Jurkat, Clone E6-1 (cell line): ENCODE measurements at regions not wholly inside any gene's neighbourhood (a gene's known extent, or its start where the extent isn't known, plus 50 kb on each side); places are given as distances from the start of the nearest gene placed in this dataset.
"Not testable (repeated sequence)": the region's sequence is repeated elsewhere in the genome, so short reads cannot be mapped to it uniquely, and the experiment has no call there.

Experiments
- DNase-seq: peaks from one replicate; pipeline ENCODE4 v3.0.0-alpha.2; 2011; ENCODE audit warnings: low read depth, low spot score
- H3K4me3 ChIP-seq: 2 replicates; pipeline ENCODE4 v1.5.1; 2011; ENCODE audit warnings: mild to moderate bottlenecking, low read length, control low read depth, moderate library complexity

GRCh38 chr13:87536499-87536898 lies 134.7 kb upstream of the SLITRK5 start:
- no peak overlapping the region for H3K4me3 ChIP-seq
- DNase-seq = peak; percentile 89

- no peak for DNase-seq
- H3K4me3 ChIP-seq = no peak overlapping the region
Measured at GRCh38 chr13:87536899-87537298, 134.3 kb upstream of the SLITRK5 start.

DNA sequence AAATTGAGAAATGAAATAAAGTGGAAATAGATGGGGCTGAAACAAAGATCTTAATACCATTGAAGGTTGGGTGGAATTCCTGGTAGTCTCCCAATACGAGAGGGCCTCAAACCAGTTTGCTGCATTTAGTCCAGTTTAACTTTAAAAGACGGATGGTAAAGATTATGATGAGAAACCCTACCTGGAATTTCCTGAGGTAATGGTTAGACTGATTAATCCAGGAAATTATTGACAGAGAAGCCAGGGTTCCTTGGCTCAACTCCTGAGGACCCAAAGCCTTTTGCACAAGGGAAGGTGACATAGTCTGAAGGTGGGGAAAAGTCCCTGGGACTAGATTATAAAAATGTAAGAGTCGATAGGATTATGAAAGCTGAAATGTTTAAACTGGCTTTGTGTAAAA lies 133.2 kb upstream of the SLITRK5 start:
- no peak overlapping the region for H3K4me3 ChIP-seq
- no peak for DNase-seq

DNA sequence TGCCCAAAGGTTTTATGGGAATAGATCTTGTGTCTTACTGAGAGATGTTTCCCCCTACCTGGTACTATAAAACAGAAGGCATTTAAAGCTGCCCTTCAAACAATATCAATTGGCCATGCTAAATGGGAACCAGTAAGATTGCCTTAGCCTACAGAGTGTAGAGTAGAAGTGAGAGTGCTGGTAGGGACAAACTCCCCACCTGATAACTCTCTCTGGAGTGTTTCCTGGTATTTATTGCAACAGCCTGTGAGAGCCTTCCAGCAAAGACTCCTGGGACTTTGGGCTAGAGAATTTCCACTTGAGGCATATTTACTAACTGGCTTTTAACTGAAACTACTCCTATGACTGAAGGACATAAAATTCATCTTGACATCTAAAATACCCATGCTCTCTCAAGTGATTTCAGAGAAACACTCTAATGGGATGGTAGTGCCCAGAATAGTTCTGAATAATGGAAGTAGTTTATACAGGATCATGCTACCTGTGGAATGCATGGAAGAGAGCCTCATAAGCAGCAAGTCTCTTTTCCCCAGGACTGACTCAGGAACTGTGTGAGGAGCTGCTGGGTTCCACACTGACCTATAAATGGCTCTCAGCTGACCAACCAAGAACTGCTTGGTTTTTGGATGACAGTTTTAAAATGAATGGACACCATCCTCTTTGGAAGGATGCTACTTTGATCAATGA lies 132.7 kb upstream of the SLITRK5 start:
- no peak for DNase-seq

GRCh38 chr13:87553142-87553541 lies 118.0 kb upstream of the SLITRK5 start:
- no peak for DNase-seq

More for the DNA sequence above, 132.7 kb upstream of the SLITRK5 start:
- no peak overlapping the region for H3K4me3 ChIP-seq

DNA sequence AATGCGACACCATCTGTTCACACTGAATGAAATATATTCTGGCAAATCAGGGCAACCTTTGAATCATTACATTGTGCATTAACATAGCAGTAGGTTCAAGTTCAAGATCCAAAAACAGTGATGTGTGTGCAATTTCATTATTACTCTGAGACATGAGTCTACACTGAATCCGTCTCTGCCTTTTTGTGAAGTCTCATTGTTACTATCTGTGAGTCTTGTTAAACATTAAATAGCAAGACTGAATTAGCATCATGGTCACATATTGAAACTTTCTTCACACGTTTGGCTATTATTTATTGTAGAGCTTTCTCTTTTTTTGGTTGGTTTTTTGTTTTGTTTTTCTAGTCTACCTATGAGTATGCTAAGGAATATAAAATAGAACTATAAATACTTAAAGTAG lies 117.1 kb upstream of the SLITRK5 start:
- DNase-seq = no peak
- H3K4me3 ChIP-seq = no peak overlapping the region

More at GRCh38 chr13:87553142-87553541, 118.0 kb upstream of the SLITRK5 start:
- H3K4me3 ChIP-seq = no peak overlapping the region

- no peak overlapping the region for H3K4me3 ChIP-seq
- no peak for DNase-seq
Measured at GRCh38 chr13:87557788-87558187, 113.4 kb upstream of the SLITRK5 start.

- H3K4me3 ChIP-seq, DNase-seq: not testable (repeated sequence)
Measured at GRCh38 chr13:87561580-87561979, 109.6 kb upstream of the SLITRK5 start.

DNA sequence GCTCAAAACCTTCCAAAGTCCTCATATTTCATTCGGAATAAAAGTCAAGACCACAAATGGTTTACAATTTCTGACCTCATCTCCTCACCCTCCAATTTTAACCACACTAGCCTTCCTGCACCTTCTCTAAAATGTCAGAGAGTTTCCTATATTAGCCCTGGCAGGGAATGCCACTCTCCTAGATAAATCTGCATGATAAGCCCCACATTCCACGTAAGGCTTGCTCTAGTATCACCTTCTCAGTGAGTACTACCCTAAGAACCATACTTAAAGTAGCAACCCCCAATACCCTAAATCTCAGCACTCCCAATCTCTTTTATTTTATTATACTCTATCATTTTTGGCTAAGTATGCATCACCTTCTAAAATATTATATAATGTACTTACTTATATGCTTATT lies 100.5 kb upstream of the SLITRK5 start:
- DNase-seq = no peak
- H3K4me3 ChIP-seq = no peak overlapping the region

DNA sequence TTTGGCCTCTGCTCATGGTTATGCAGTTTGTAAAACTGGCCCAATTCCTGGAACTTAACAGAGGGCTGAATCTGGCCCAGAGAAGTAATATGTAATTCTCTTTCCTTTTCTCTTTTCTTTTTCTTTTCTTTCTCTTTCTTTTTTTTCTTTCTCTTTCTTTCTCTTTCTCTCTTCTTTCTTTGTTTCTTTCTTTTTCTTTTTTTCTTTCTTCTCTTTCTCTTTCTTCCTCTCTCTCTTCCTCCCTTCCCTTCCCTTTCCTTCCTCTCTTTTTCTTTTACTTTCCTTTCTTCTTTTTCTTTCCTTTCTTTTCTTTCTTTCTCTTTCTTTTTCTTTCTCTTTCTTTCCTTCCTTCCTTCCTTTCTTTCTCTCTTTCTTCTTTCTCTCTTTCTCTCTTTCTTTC lies 88.8 kb upstream of the SLITRK5 start:
- no peak overlapping the region for H3K4me3 ChIP-seq
- DNase-seq = no peak

- DNase-seq = no peak
- no peak overlapping the region for H3K4me3 ChIP-seq
Measured at GRCh38 chr13:87590518-87590917, 80.7 kb upstream of the SLITRK5 start.

DNA sequence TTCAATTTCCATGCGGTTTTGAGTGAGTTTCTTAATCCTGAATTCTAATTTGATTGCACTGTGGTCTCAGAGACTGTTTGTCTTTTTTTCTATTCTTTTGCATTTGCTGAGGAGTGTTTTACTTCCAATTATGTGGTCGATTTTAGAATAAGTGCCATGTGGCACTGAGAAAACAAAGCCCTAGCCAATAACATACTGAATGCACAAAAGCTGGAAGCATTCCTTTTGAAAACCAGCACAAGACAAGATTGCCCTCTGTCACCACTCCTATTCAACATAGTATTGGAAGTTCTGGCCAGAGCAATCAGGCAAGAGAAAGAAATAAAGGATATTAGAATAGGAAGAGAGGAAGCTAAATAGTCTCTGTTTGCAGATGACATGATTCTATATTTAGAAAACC lies 66.7 kb upstream of the SLITRK5 start:
- not testable (repeated sequence) for DNase-seq, H3K4me3 ChIP-seq

DNA sequence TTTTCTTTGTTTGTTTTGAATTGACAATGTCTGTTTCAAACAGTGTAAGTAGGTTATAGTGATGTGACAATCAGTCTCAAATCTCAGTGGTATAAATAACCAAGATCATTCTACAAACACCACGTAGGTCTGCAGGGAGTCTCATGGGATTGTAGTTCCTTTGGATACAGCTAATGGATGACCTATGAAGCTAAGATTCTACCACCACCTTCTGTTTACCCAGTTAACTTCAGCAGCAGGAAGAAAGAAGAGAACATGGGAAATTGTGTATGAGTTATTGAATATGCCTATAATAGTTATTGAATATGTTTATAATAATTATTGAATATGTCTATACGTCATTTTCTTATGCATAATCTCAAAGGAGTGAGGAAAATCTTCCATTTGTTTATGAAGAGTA lies 63.9 kb upstream of the SLITRK5 start:
- DNase-seq = no peak
- no peak overlapping the region for H3K4me3 ChIP-seq

DNA sequence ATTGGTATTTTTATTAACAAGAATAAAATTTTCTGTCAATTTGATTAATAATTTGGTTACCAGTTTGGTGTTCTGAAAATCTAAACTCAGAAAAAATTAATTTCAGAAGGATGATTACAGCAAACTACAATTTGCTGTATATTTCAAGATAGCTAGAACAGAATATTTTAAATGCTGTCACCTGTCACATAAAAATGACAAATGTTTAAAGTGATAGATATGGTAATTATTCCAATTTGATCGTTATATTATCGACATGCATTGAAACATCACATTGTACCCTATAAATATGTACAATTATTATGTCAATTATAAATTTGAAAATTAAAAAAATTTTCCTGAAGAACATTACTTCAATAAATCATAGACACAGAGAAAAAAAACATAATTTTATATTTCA lies 56.9 kb upstream of the SLITRK5 start:
- no peak for DNase-seq

More for the DNA sequence above, 56.9 kb upstream of the SLITRK5 start:
- H3K4me3 ChIP-seq = no peak overlapping the region
